NAMALWA (cell line): ENCODE measurements at regions not wholly inside any gene's neighbourhood (a gene's known extent, or its start where the extent isn't known, plus 50 kb on each side); places are given as distances from the start of the nearest gene placed in this dataset.
"Not testable (repeated sequence)": the region's sequence is repeated elsewhere in the genome, so short reads cannot be mapped to it uniquely, and the experiment has no call there.

Source experiments
- DNase-seq: peaks from one replicate; pipeline ENCODE4 v3.0.0-alpha.2; 2015; ENCODE audit warnings: low spot score

DNA sequence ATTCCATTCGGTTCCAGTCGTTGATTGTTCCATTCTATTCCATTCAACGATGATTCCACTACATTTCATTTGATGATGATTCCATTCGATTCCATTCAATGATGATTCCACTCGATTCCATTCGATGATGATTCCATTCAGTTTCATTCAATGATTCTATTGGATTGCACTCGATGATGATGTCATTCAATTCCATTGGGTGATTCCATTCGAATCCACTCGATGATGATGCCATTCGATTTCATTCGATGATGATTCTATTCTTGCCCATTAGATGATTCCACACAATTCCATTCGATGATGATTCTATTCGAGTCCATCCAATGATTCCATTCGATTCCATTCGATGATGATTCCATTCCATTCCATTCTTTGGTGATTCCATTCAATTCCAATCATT lies 1283.7 kb downstream of the TP53TG3F start:
- no peak for DNase-seq

DNA sequence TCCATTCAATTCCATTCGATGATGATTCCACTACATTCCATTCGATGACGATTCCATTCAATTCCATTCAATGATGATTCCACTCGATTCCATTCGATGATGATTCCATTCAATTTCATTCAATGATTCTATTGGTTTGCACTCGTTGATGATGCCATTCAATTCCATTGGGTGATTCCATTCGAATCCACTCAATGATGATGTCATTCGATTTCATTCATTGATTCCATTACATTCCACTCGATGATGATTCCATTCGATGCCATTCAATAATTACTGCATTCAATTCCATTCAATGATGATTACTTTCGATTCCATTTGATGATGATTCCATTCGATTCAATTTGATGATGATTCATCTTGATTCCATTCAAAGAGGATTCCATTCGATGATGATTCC lies 1299.4 kb downstream of the TP53TG3F start:
- DNase-seq = no peak

DNA sequence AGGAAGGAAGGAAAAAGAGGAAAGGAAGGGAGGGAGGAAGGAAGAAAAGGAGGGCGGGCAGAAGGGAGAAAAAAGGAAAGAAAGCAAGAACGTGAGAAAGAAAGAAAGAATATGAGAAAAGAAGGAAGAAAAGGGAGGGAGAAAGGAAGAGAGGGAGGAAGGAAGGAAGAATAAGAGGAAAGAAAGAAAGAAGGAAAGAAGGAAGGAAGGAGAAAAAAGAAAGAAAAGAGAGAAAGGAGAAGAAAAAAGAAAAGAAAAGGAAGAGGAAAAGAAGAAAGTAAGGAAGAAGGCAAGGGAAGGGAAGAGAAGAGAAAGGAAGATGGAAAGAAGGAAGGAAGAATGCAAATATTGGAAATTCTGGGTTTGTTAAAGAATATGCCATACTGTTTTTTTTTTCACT lies 1332.4 kb downstream of the TP53TG3F start:
- DNase-seq = not testable (repeated sequence)

DNA sequence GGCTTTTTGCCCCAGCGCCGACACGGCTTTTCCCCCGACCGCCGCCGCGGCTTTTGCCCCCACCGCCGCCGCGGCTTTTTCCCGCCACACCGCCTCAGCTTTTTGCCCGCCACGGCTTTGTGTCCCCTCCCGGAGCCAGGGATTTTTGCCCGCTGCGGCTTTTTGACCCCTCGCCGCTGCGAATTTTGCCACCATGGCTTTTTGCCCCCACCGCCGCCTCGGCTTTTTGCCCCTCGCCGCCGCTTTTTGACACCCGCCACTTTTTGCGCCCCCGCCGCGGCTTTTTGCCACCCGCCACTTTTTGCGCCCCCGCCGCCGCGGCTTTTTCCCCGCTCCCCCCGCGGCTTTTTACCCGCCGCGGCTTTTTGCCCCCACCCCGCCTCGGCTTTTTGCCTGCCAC lies 1342.5 kb downstream of the TP53TG3F start:
- no peak for DNase-seq

DNA sequence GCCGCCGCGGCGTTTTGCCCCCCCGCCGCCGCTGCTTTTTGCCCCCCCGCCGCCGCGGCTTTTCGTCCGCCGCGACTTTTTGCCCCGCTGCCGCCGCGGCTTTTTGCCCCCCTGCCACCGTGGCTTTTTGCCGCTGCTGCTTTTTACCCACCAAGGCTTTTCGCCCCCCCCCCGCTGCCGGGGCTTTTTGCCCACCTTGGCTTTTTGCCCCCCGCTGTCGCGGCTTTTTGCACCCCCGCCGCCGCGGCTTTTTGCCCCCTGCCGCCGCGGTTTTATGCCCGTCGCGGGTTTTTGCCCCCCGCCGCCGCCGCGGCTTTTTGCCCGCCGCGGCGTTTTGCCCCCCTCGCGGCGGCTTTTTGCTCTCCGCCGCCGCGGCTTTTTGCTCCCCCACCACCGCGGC lies 1343.0 kb downstream of the TP53TG3F start:
- DNase-seq = no peak

DNA sequence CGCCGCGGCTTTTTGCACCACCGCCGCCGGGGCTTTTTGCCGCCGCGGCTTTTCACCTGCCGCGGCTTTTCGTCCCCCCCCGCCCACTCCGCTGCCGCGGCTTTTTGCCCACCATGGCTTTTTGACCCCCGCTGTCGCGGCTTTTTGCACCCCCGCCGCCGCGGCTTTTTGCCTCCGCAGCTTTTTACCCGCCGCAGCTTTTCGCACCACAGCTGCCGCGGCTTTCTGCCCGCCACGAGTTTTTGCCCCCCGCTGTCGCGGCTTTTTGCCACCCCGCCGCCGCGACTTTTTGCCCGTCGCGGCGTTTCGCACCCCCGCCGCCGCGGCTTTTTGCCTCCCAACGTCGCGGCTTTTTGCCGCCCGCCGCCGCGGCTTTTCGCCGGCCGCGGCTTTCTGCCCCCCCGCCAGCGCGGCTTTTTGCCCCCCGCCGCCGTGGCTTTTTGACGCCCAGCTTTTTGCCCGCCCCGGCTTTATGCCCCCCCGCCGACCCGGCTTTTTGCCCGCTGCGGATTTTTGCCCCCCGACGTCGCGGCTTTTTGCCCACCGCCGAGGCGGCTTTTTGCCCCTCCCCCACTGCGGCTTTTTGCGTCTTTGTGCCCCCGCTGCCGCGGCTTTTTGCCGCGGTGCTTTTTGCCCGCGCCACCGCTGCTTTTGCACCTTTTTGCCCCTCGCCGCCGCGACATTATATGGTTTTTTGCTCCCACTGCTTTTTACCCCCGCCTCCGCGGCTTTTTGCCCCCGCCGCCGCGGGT lies 1343.6 kb downstream of the TP53TG3F start:
- no peak for DNase-seq

DNA sequence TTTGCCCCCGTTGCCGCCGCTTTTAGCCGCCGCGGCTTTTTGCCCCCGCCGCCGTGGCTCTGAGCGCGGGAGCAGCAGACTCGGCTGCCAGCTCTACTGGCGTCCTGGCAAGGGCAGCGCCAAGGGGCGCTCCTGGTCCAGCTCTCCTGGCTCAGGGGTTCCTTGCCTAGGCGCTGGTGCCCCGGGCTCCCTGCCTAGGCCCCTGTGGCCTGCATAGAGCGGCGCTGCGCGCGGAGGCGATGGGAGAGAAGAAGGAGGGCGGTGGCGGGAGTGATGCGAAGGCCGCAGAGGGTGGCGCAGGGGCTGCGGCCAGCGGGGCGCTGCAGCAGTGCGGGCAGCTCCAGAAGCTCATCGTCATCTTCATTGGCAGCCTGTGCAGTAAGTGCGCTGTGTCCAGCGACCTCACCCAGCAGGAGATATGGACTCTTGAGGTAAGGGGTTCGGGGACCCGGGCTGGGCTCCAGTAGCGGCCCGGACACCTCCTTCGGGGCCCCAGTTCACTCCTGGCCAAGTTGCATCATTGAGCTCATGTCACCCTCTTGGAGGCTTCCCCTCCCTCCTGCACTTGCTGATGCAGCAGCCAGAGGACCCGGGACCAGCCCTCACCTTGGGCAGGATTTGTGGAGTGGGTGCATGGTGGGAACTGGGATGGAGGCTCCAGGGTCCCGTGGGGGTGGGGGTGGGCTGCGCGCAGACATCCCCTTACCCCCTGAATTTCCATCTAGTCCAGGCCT lies 1344.4 kb downstream of the TP53TG3F start:
- DNase-seq = no peak

DNA sequence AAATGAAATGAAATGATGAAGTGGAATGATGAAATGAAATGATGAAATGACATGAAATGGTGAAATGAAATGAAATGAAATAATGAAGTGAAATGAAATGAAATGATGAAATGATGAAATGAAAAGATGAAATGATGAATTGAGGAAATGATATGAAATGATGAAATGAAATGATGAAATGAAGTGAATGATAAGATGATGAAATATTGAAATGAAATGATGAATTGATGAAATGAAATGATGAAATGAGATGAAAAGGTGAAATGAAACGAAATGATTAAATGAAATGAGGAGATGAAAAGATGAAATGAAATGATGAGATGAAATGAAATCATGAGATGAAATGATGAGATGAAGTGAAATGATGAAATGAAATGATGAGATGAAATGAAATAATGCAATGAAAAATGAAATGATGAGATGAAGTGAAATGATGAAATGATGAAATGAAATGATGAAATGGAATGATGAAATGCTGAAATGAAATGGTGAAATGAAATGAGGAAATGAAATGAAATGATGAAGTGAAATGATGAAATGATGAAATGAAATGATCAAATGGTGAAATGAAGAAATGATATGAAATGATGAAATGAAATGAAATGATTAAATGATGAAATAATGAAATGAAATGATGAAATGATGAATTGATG lies 1347.7 kb downstream of the TP53TG3F start:
- not testable (repeated sequence) for DNase-seq

DNA sequence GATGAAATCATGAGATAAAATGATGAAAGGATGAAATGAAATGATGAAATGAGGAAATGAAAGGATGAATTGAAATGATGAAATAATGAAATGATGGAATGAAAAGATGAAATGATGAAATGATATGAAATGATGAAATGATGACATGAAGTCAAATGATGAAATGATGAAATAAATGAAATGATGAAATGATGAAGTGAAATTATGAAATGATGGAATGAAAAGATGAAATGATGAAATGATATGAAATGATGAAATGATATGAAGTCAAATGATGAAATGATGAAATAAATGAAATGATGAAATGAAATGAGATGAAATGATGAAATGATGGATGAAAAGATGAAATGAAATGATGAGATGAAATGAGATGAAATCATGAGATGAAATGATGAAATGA lies 1348.4 kb downstream of the TP53TG3F start:
- not testable (repeated sequence) for DNase-seq

DNA sequence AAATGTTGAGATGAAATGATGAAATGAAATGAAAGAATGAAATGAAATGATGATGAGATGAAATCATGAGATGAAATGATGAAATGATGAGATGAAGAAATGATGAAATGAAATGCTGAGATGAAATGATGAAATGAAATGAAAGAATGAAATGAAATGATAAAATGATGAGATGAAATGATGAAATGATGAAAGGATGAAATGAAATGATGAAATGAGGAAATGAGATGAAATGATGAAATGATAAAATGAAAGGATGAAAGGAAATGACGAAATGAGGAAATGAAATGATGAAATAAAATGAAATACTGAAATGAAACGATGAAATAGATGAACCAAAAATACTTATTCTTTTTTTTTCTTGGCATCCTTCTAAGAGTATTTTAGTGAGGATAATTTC lies 1349.1 kb downstream of the TP53TG3F start:
- DNase-seq = peak; percentile 1
